ENCODE measurements at regions not wholly inside any gene's neighbourhood (a gene's known extent, or its start where the extent isn't known, plus 50 kb on each side); places are given as distances from the start of the nearest gene placed in this dataset.

DNA sequence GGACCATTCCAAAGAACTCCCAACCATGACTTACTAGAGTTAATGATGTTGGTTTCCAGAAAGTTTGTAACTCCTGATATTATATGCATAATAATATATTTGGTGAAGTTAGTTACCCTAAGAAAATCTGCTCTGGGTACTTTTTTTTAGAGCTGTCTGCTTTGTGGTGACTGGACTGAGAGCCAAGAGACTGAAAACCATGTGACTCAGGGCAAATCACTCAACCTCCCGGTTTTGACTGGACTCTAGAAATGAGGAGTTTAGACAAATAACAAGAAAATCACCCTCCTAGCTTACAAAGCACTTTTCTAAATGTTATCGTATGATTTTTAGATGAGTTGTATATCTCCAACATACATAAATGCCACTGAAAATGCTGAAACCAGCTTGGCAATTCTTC, 138.3 kb upstream of the RND3 start:
- H3K4me3 ChIP-seq (replicated peaks; ENCODE audit: low read depth, low read length) = no peak overlapping the region
- TF ChIP-seq, protein P1, sequence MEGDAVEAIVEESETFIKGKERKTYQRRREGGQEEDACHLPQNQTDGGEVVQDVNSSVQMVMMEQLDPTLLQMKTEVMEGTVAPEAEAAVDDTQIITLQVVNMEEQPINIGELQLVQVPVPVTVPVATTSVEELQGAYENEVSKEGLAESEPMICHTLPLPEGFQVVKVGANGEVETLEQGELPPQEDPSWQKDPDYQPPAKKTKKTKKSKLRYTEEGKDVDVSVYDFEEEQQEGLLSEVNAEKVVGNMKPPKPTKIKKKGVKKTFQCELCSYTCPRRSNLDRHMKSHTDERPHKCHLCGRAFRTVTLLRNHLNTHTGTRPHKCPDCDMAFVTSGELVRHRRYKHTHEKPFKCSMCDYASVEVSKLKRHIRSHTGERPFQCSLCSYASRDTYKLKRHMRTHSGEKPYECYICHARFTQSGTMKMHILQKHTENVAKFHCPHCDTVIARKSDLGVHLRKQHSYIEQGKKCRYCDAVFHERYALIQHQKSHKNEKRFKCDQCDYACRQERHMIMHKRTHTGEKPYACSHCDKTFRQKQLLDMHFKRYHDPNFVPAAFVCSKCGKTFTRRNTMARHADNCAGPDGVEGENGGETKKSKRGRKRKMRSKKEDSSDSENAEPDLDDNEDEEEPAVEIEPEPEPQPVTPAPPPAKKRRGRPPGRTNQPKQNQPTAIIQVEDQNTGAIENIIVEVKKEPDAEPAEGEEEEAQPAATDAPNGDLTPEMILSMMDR (IDR thresholded peaks at IDR 0.05; ENCODE audit: low read depth, low read length, missing control alignments) = no peak
- DNase-seq (ENCODE audit: extremely low read depth, low read depth) = no peak

DNA sequence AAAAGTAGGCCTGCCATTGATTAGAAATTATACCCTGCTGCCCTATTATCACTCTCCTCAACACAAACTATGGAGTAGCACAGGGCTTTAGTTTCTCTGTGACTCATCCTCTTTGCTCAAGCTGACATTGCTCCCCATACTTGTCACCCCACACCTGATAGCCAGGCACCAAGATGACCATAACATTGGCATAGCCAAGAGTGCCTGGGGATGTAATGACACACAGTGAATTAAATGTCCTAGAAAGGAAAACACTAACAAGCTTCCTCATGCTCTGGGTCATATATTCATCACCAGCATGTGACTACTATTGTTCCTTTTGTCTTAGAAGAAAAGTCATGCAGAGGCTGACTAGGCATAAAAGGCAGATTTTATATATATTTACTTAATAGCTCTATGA, 137.8 kb upstream of the RND3 start:
- TF ChIP-seq, protein P1 (IDR thresholded peaks at IDR 0.05; ENCODE audit: low read depth, low read length, missing control alignments) = no peak
- no peak overlapping the region for H3K4me3 ChIP-seq (replicated peaks; ENCODE audit: low read depth, low read length)
- DNase-seq (ENCODE audit: extremely low read depth, low read depth) = no peak

DNA sequence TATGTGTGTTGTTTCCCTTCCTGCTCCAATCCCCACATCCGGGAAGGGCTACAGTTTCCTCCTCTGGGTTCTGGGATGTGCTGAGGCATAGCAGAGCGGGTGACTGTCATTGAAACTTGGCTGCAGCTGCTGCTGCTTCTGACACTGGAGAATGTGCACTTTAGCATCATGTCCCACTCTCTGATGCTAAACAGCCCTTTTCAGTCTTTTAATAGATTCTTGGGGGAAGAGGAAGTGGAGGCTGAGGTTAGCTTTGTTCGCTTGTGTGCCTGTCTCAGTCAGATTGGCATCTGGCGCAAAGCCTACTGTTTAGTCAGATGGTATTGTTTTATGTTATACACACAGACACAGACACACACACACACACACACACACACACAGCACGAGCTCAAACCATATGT, 136.5 kb upstream of the RND3 start:
- no peak for DNase-seq (ENCODE audit: extremely low read depth, low read depth)
- TF ChIP-seq, protein P1 (IDR thresholded peaks at IDR 0.05; ENCODE audit: low read depth, low read length, missing control alignments) = no peak
- H3K4me3 ChIP-seq (replicated peaks; ENCODE audit: low read depth, low read length) = no peak overlapping the region

DNA sequence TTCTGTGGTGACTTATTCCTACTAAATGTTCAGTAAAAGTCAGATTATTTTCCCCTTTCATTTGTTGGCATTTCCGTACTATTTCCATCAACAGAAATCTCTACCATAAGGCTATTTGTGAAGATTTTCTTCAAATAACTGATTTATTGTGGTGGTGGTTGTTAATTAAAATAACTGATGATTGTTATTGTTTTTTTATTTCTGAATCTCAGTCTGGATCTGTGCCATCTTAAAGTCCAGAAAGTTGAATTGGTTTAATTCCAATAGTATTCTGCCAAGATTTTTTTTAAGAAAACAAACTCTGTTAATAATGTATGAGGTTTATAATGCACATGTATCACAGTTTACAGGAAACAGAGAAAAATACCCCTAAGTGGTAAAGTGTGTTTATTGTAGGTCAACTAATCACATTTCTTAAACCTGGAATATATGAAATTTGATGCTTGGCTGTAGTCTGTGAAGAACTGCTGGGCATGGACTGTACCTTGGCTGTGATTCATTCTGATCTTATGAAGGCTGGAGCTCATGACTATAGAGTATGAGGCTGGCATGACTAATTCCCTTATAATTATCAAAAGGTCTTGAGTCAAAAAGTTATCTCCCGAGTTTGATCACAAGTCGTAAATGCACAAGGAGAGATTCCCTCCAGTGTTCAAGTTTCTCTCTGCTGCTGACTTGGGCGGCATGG, 134.2 kb upstream of the RND3 start:
- TF ChIP-seq, protein P1 (IDR thresholded peaks at IDR 0.05; ENCODE audit: low read depth, low read length, missing control alignments) = no peak
- DNase-seq (ENCODE audit: extremely low read depth, low read depth) = no peak
- H3K4me3 ChIP-seq (replicated peaks; ENCODE audit: low read depth, low read length) = no peak overlapping the region

DNA sequence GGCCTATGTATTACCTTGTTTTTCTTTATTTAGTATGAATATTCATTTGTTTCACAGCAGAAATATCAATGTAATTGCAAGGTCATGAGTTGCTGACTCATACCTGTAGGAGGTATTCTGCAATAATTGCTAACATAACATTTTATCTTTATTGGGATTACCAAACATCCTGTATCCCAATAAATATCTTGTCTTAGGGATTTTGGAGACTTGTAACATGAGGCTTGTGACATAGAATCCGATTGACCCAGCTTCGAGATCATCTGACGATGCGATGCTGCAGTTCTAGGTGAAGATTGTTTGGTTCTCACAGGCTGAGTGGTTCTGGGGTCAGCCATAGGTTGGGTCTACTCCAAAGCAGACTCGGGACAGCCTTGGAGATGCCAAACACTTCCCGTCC, 133.4 kb upstream of the RND3 start:
- no peak for DNase-seq (ENCODE audit: extremely low read depth, low read depth)
- no peak overlapping the region for H3K4me3 ChIP-seq (replicated peaks; ENCODE audit: low read depth, low read length)
- TF ChIP-seq, protein P1 (IDR thresholded peaks at IDR 0.05; ENCODE audit: low read depth, low read length, missing control alignments) = no peak

DNA sequence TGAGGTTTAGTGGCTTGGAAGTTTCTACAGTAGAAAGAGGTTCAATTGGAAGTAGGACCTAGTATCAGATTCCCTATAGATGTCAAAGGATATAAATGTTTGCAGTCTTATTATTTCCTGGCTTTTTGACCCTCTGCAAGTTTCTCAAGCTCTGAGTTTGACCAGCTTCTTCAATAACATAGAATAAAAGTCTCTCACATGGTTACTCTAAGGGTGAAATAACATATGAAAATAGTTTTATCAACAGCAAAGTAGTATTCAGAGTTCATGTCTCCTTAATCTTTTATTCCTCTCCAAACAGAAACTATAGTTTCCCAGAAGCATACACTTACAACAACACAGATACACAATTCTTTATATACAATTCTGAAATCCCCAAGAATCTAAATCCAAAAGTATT, 132.9 kb upstream of the RND3 start:
- no peak for DNase-seq (ENCODE audit: extremely low read depth, low read depth)
- TF ChIP-seq, protein P1 (IDR thresholded peaks at IDR 0.05; ENCODE audit: low read depth, low read length, missing control alignments) = no peak
- no peak overlapping the region for H3K4me3 ChIP-seq (replicated peaks; ENCODE audit: low read depth, low read length)
